ENCODE measurements at regions not wholly inside any gene's neighbourhood (a gene's known extent, or its start where the extent isn't known, plus 50 kb on each side); places are given as distances from the start of the nearest gene placed in this dataset.

- H3K9ac ChIP-seq (replicated peaks; ENCODE audit: extremely low read depth, insufficient read depth, low read length), result no peak overlapping the region
- dilution Hi-C loops (cut with MboI; ENCODE audit: extremely low pct_ligation_motif_present, low sequenced_read_pairs), result no loop called here
These were observed 178.4 kb upstream of the SUCLG2 start for GRCh38 chr3:67832817-67833216.

More at GRCh38 chr3:67832817-67833216, 178.4 kb upstream of the SUCLG2 start:
- no TSS peak for BruUV-seq (replicated peaks)
- TF ChIP-seq MYC (IDR thresholded peaks at IDR 0.05; ENCODE audit: low read depth, low read length), result no peak
- no peak for TF ChIP-seq MAX (IDR thresholded peaks at IDR 0.05; ENCODE audit: insufficient read depth, insufficient read length)
- no peak for TF ChIP-seq JUN (IDR thresholded peaks at IDR 0.05; ENCODE audit: borderline replicate concordance, insufficient read depth, insufficient read length, low read depth)
- no peak for TF ChIP-seq FOS (IDR thresholded peaks at IDR 0.05; ENCODE audit: borderline replicate concordance, insufficient read depth, low read length)
- TF ChIP-seq CTCF (IDR thresholded peaks at IDR 0.05; ENCODE audit: extremely low read depth in 1 of 2, insufficient read depth in 1 of 2, low read depth in 1 of 2, low read length in 2 of 2), result no peak
- H3K36me3 ChIP-seq (ENCODE audit: control insufficient read depth in 2 of 2, extremely low read depth in 1 of 2, insufficient read depth in 2 of 2, low read length in 2 of 2), result no peaks in the 10 kb centered on the region
- no peak for DNase-seq (ENCODE audit: low read depth, low spot score)
- no peak overlapping the region for H3K4me2 ChIP-seq (ENCODE audit: insufficient read depth, low read length)
- no peak for FAIRE-seq
- no peak overlapping the region for H3K27ac ChIP-seq (ENCODE audit: insufficient read depth, low read depth, low read length)
- intact Hi-C loops (cut with micrococcal nuclease), result no loop called here
- H3K9me1 ChIP-seq (replicated peaks; ENCODE audit: control insufficient read depth, extremely low read depth, insufficient read depth, low read length), result no peaks in the 10 kb centered on the region
- ChIA-PET CTCF (no interaction called here), POLR2A (no interaction called here)
- H4K20me1 ChIP-seq (replicated peaks; ENCODE audit: control insufficient read depth, extremely low read depth, insufficient read depth, low read length), result no peaks in the 10 kb centered on the region
- no peaks in the 10 kb centered on the region for H3K4me1 ChIP-seq (ENCODE audit: control insufficient read depth, extremely low read depth, insufficient read depth, low read length)
- no peaks in the 10 kb centered on the region for H3K27me3 ChIP-seq (ENCODE audit: control insufficient read depth in 2 of 2, insufficient read depth in 2 of 2, low read length in 2 of 2)
- no peaks in the 10 kb centered on the region for H3K79me2 ChIP-seq (ENCODE audit: control insufficient read depth, insufficient read depth, low read length)
- no peaks in the 10 kb centered on the region for H3K9me3 ChIP-seq (replicated peaks; ENCODE audit: control insufficient read depth, insufficient read depth, low read length)
- H3K4me3 ChIP-seq (replicated peaks in 1 of 3; ENCODE audit: insufficient read depth in 1 of 3, low read depth in 1 of 3, low read length in 3 of 3), result no peak overlapping the region
- no peak overlapping the region for H2AFZ ChIP-seq (ENCODE audit: low read depth, low read length)

Measured in endothelial cell of umbilical vein (primary cell).